OCI-LY1 (cell line): ENCODE measurements at regions not wholly inside any gene's neighbourhood (a gene's known extent, or its start where the extent isn't known, plus 50 kb on each side); places are given as distances from the start of the nearest gene placed in this dataset.

Source experiments
- H2AFZ ChIP-seq: fragments of 200-600 bp; sonication (generic), shearing (Covaris generic); 2 replicates; pipeline ENCODE4 v1.6.0; 2014; ENCODE audit warnings: antibody characterized with exemption, mild to moderate bottlenecking, low read length
- H3F3A ChIP-seq: fragments of 200-600 bp; sonication (generic), shearing (Covaris generic); 2 replicates; pipeline ENCODE4 v1.6.0; 2014; ENCODE audit warnings: mild to moderate bottlenecking, antibody characterized with exemption, low read length, moderate library complexity; ENCODE audit not compliant: insufficient read depth
- H3K27ac ChIP-seq: fragments of 200-600 bp; sonication (generic); 2 replicates; pipeline ENCODE4 v1.5.1; 2014; ENCODE audit warnings: low read length, mixed run types, mild to moderate bottlenecking, low read depth; ENCODE audit not compliant: poor library complexity, severe bottlenecking
- H3K27me3 ChIP-seq: fragments of 200-600 bp; sonication (generic); 2 replicates; pipeline ENCODE4 v1.6.0; 2014; ENCODE audit warnings: antibody characterized with exemption, mild to moderate bottlenecking, low read length, moderate library complexity; ENCODE audit not compliant: insufficient read depth
- H3K36me3 ChIP-seq: fragments of 200-600 bp; sonication (generic); 2 replicates; pipeline ENCODE4 v1.6.1; 2014; ENCODE audit warnings: mild to moderate bottlenecking, antibody characterized with exemption, low read length, moderate library complexity, mixed read lengths; ENCODE audit not compliant: insufficient read depth
- H3K4me1 ChIP-seq: fragments of 200-600 bp; sonication (generic); 2 replicates; pipeline ENCODE4 v1.5.1; 2014; ENCODE audit warnings: mild to moderate bottlenecking, low read length, moderate library complexity; ENCODE audit not compliant: insufficient read depth, severe bottlenecking
- H3K4me2 ChIP-seq: fragments of 200-600 bp; sonication (generic), shearing (Covaris generic); 2 replicates; pipeline ENCODE4 v1.6.1; 2014; ENCODE audit warnings: low read length
- H3K4me3 ChIP-seq: fragments of 200-600 bp; sonication (generic); 2 replicates; pipeline ENCODE4 v1.5.1; 2014; ENCODE audit warnings: low read length, low read depth, mild to moderate bottlenecking, mixed read lengths; ENCODE audit not compliant: poor library complexity, severe bottlenecking
- H3K79me2 ChIP-seq: fragments of 200-600 bp; shearing (Covaris generic); 2 replicates; pipeline ENCODE4 v1.6.1; 2016; ENCODE audit warnings: mixed run types, low read length, mixed read lengths; ENCODE audit not compliant: insufficient read depth
- H3K9ac ChIP-seq: fragments of 200-600 bp; sonication (generic), shearing (Covaris generic); 2 replicates; pipeline ENCODE4 v1.6.1; 2014; ENCODE audit warnings: mild to moderate bottlenecking, low read length, mixed read lengths
- H3K9me2 ChIP-seq: fragments of 200-600 bp; sonication (generic), shearing (Covaris generic); 2 replicates; pipeline ENCODE4 v1.6.1; 2014; ENCODE audit warnings: low read depth, mild to moderate bottlenecking, low read length, mixed read lengths
- H3K9me3 ChIP-seq: fragments of 200-600 bp; shearing (Covaris generic); 2 replicates; pipeline ENCODE4 v1.6.1; 2014; ENCODE audit warnings: low read length, mixed read lengths
- H4K20me1 ChIP-seq: fragments of 200-600 bp; sonication (generic), shearing (Covaris generic); 2 replicates; pipeline ENCODE4 v1.6.0; 2016; ENCODE audit warnings: mild to moderate bottlenecking, low read length; ENCODE audit not compliant: insufficient read depth
- CTCF ChIP-seq: fragments of 200-600 bp; sonication (generic), shearing (Covaris generic); IDR thresholded peaks from 2 replicates; pipeline ENCODE4 v1.5.1; 2017; ENCODE audit warnings: mild to moderate bottlenecking, antibody characterized with exemption, low read length, moderate library complexity, mixed read lengths
- EZH2 ChIP-seq: fragments of 200-600 bp; sonication (generic), shearing (Covaris generic); IDR thresholded peaks from 2 replicates; pipeline ENCODE4 v1.8.0; 2017; ENCODE audit warnings: borderline replicate concordance, mixed run types, mild to moderate bottlenecking, antibody characterized with exemption, low read length, moderate library complexity, mixed read lengths

GRCh38 chr5:135240781-135241360, 158.2 kb downstream of the MACROH2A1 start:
- Histone ChIP-seq H2AFZ (no peak overlapping the region), H3K4me1 (no peaks in the 10 kb centered on the region), H3F3A (no peaks in the 10 kb centered on the region), H3K4me2 (no peak overlapping the region), H4K20me1 (no peaks in the 10 kb centered on the region), H3K4me3 (no peak overlapping the region), H3K9me2 (no peaks in the 10 kb centered on the region), H3K9ac (no peak overlapping the region), H3K27ac (no peak overlapping the region), H3K36me3 (no peaks in the 10 kb centered on the region), H3K9me3 (no peaks in the 10 kb centered on the region), H3K27me3 (no peaks in the 10 kb centered on the region), H3K79me2 (no peaks in the 10 kb centered on the region)
- TF ChIP-seq CTCF: no peak
- no peak for TF ChIP-seq EZH2

- H3K4me2 ChIP-seq: no peak overlapping the region
- H3K9ac ChIP-seq: no peak overlapping the region
- no peaks in the 10 kb centered on the region for H3K36me3 ChIP-seq
- H3F3A ChIP-seq: no peaks in the 10 kb centered on the region
- H3K27me3 ChIP-seq: no peaks in the 10 kb centered on the region
- no peak overlapping the region for H2AFZ ChIP-seq
- no peak for TF ChIP-seq CTCF
- TF ChIP-seq EZH2: no peak
- H3K27ac ChIP-seq: no peak overlapping the region
- H3K9me2 ChIP-seq: no peaks in the 10 kb centered on the region
- H3K9me3 ChIP-seq: no peaks in the 10 kb centered on the region
- H4K20me1 ChIP-seq: no peaks in the 10 kb centered on the region
- H3K79me2 ChIP-seq: no peaks in the 10 kb centered on the region
- H3K4me1 ChIP-seq: no peaks in the 10 kb centered on the region
- no peak overlapping the region for H3K4me3 ChIP-seq
Observed at GRCh38 chr5:135240283-135240633, 158.8 kb downstream of the MACROH2A1 start.

- Histone ChIP-seq H3K36me3 (no peaks in the 10 kb centered on the region), H3K4me1 (no peaks in the 10 kb centered on the region), H3K27ac (no peak overlapping the region), H3K9me2 (no peaks in the 10 kb centered on the region), H3F3A (no peaks in the 10 kb centered on the region), H3K4me2 (no peak overlapping the region), H3K79me2 (no peaks in the 10 kb centered on the region), H3K9ac (no peak overlapping the region), H3K27me3 (no peaks in the 10 kb centered on the region), H3K9me3 (no peaks in the 10 kb centered on the region), H4K20me1 (no peaks in the 10 kb centered on the region), H2AFZ (no peak overlapping the region), H3K4me3 (no peak overlapping the region)
- TF ChIP-seq EZH2 (no peak), CTCF (no peak)
Observed at GRCh38 chr5:135239453-135240282, 159.4 kb downstream of the MACROH2A1 start.
